Kidney epithelial cell (primary cell): ENCODE measurements at regions not wholly inside any gene's neighbourhood (a gene's known extent, or its start where the extent isn't known, plus 50 kb on each side); places are given as distances from the start of the nearest gene placed in this dataset.

Experiments
- DNase-seq: peaks from one replicate; pipeline ENCODE4 v3.0.0-alpha.2; 2010; ENCODE audit warnings: low read depth
- H3K27me3 ChIP-seq: 2 replicates; pipeline ENCODE4 v1.6.0; 2011; ENCODE audit warnings: low read length; ENCODE audit not compliant: control insufficient read depth, insufficient read depth
- H3K36me3 ChIP-seq: 2 replicates; pipeline ENCODE4 v1.5.1; 2011; ENCODE audit warnings: low read length; ENCODE audit not compliant: control insufficient read depth, insufficient read depth
- H3K4me3 ChIP-seq: 2 replicates; pipeline ENCODE4 v1.5.1; 2011; ENCODE audit warnings: low read depth, mild to moderate bottlenecking, control low read depth, low read length
- TF ChIP-seq, protein P1 (sequence below): IDR thresholded peaks from 2 replicates; pipeline ENCODE4 v1.5.1; 2011; ENCODE audit warnings: mild to moderate bottlenecking, moderate library complexity, low read length, control low read depth, inconsistent platforms; ENCODE audit not compliant: insufficient read depth, poor library complexity, severe bottlenecking

DNA sequence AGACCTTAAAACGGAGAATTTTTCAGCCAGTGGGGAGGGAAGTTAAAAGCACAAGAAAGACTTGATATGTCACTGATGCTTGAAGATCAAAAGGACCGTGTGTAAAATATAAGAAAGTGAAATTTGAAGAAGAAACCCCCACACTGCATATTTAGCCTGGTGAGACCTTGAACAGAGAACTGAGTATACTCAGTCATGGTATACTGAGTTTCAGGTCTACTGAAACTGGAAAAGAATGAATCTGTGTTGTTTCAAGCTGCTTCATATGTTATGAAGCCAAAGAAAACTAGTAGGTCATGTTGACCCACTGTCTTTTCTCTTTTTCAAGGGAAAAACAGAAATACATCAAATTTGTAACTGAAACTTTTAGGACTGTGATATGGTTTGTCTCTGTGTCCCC is 443.8 kb upstream of the GJE1 start:
- no peaks in the 10 kb centered on the region for H3K36me3 ChIP-seq
- no peak for DNase-seq
- TF ChIP-seq, protein P1, sequence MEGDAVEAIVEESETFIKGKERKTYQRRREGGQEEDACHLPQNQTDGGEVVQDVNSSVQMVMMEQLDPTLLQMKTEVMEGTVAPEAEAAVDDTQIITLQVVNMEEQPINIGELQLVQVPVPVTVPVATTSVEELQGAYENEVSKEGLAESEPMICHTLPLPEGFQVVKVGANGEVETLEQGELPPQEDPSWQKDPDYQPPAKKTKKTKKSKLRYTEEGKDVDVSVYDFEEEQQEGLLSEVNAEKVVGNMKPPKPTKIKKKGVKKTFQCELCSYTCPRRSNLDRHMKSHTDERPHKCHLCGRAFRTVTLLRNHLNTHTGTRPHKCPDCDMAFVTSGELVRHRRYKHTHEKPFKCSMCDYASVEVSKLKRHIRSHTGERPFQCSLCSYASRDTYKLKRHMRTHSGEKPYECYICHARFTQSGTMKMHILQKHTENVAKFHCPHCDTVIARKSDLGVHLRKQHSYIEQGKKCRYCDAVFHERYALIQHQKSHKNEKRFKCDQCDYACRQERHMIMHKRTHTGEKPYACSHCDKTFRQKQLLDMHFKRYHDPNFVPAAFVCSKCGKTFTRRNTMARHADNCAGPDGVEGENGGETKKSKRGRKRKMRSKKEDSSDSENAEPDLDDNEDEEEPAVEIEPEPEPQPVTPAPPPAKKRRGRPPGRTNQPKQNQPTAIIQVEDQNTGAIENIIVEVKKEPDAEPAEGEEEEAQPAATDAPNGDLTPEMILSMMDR = no peak
- no peak overlapping the region for H3K4me3 ChIP-seq
- no peaks in the 10 kb centered on the region for H3K27me3 ChIP-seq

DNA sequence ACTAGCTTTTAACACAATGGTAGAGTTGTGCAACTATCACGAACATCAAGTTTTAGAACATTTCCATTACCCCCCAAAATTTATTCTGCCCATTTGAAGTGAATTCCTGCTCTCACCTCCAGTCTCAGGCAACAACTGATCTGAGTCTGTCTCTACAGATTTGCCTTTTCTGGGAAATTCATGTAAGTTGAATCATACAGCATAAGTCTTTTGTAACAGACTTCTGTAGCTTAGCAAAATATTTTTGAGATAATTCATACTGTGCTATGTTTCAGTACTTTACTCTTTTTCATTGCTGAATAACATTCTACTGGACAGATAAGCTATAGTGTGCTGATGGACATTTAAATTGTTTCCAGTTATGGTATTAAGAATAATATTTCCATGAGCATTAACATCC is 447.3 kb upstream of the GJE1 start:
- Histone ChIP-seq H3K27me3 (no peaks in the 10 kb centered on the region), H3K4me3 (no peak overlapping the region), H3K36me3 (no peaks in the 10 kb centered on the region)
- TF ChIP-seq, protein P1 = no peak
- no peak for DNase-seq

DNA sequence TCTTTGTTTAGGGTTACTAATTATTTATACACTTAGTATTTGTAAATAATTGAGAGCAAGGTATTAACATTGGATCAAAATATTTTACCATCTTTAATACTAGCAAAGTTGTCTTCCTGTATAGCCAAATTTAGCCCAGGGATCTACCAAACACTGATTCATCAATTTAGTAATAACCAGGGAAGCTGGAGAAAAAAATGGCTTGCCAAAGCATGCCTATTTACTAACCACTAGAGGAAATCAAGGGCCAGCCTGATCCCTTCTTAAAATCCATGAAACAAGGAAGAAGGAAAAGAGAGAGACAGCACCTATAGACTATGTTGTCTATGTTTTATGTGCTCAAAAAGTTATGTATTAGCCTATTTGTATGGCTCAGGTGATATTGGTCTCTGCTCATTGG is 450.3 kb upstream of the GJE1 start:
- Histone ChIP-seq H3K36me3 (no peaks in the 10 kb centered on the region), H3K27me3 (no peaks in the 10 kb centered on the region), H3K4me3 (no peak overlapping the region)
- no peak for DNase-seq
- TF ChIP-seq, protein P1 = no peak

DNA sequence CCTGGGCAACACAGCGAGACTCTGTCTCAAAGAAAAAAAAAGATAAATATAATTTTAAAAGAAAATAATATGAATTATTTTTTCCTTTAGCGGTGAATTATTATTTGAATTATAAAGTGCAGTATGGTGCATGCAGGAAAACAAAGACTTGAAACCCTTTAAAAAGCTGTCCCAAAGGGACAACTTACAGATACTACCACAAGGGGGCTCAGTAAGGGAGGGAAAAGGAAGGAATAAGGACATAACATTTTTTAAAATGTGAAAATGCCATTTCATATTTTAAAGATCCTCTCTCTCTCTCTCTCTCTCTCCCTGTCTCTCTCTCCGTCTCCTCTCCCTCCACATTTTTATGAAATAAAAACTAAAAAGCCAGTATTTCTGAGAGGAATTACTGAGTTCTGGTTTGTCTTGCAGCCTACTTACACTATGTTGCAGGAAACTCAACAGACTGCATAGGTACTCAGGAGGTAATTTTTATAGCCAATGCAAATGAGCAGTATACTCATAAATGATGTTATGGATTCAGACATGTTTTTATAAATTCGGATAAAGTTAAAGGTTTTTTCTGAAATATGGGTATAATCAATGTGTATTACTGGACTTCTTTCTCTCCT is 455.0 kb upstream of the GJE1 start:
- Histone ChIP-seq H3K27me3 (no peaks in the 10 kb centered on the region), H3K4me3 (no peak overlapping the region), H3K36me3 (no peaks in the 10 kb centered on the region)
- TF ChIP-seq, protein P1 = peak; percentile 76
- no peak for DNase-seq

DNA sequence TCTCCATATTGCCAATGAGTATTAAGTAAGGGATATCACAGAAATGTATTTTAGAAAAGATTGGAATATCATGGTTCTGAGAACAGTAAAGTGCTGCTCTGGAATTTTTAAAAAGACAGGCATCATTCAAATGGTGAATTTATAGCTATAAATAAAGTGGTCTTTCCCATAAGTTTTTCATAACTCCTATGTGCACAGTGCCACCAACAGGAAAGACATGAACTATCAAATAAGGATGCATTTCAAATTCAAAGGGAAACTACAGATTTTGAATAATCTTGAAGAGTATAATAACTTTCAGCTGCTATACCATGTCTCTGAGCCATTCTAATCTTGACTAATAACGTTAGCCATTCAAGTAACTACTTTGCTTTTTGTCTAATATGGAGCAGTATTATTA is 456.8 kb upstream of the GJE1 start:
- Histone ChIP-seq H3K36me3 (no peaks in the 10 kb centered on the region), H3K27me3 (no peaks in the 10 kb centered on the region), H3K4me3 (no peak overlapping the region)
- no peak for DNase-seq
- TF ChIP-seq, protein P1 = peak; percentile 32

DNA sequence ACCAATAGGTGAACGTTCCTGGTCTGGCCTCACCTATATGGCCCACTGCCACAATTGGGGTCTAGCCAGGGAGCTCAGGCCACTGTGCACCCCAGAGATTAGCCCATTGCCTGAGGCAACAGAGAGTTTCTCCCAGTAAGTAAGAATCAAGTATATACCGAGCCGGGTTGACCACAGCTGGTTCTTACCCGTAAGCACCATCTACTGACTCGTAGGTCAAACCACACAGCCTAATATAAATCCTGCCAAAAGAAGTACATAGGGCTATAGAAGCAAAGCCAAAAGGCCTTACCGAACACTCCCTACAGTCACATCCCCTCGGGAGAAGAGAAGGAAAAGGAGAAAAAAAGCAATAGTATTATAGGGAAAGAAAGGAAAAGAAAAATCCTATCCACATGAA is 463.6 kb upstream of the GJE1 start:
- Histone ChIP-seq H3K27me3 (no peaks in the 10 kb centered on the region), H3K36me3 (no peaks in the 10 kb centered on the region), H3K4me3 (no peak overlapping the region)
- TF ChIP-seq, protein P1 = no peak
- no peak for DNase-seq
